Subcutaneous abdominal adipose tissue (tissue), 5 donors: ENCODE measurements at regions not wholly inside any gene's neighbourhood (a gene's known extent, or its start where the extent isn't known, plus 50 kb on each side); places are given as distances from the start of the nearest gene placed in this dataset.
"Not testable (repeated sequence)": the region's sequence is repeated elsewhere in the genome, so short reads cannot be mapped to it uniquely, and the experiment has no call there.

Source experiments
- H3K27ac ChIP-seq: one replicate; pipeline ENCODE4 v1.7.0; 2013; ENCODE audit warnings: low read depth, mild to moderate bottlenecking, inconsistent platforms, low read length, moderate library complexity
- H3K27me3 ChIP-seq, 5 donors: one replicate each; pipeline ENCODE4 v1.7.0; 2013; ENCODE audit warnings: low read length in 5 of 5, inconsistent platforms in 1 of 5; ENCODE audit not compliant: control insufficient read depth in 5 of 5, insufficient read depth in 4 of 5
- H3K36me3 ChIP-seq, 5 donors: one replicate each; pipeline ENCODE4 v1.7.0; 2013; ENCODE audit warnings: low read length in 5 of 5; ENCODE audit not compliant: control insufficient read depth in 5 of 5, insufficient read depth in 5 of 5
- H3K4me1 ChIP-seq, 5 donors: one replicate each; pipeline ENCODE4 v1.7.0; 2013; ENCODE audit warnings: low read length in 5 of 5, mild to moderate bottlenecking in 3 of 5, moderate library complexity in 1 of 5; ENCODE audit not compliant: control insufficient read depth in 5 of 5, insufficient read depth in 5 of 5
- H3K4me3 ChIP-seq, 5 donors: one replicate each; pipeline ENCODE4 v1.7.0; 2013; ENCODE audit warnings: low read length in 5 of 5, low read depth in 1 of 5
- H3K9ac ChIP-seq, 5 donors: one replicate each; pipeline ENCODE4 v1.7.0; 2013; ENCODE audit warnings: low read length in 5 of 5, mild to moderate bottlenecking in 4 of 5, moderate library complexity in 3 of 5
- H3K9me3 ChIP-seq, 5 donors: one replicate each; pipeline ENCODE4 v1.7.0; 2013; ENCODE audit warnings: low read length in 5 of 5; ENCODE audit not compliant: control insufficient read depth in 5 of 5
- donor health status: healthy.
- donor health status: healthy.
- donor health status: healthy.
- donor health status: healthy.
- donor health status: healthy.

DNA sequence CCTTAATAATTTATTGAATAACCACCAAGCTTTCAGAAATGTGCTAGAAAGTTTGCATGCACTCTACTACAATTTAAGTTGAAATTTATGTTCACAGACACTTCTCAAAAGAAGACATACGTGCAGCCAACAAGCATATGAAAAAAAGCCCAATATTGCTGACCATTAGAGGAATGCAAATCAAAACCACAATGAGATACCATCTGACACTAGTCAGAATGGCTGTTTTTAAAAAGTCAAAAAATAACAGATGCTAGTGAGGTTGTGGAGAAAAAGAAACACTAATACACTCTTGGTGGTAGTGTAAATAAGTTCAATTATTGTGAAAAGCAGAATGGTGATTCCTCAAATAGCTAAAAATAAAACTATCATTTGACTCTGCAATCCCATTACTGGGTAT lies 308.8 kb upstream of the PCDH9 start:
- Histone ChIP-seq H3K9ac (no peak overlapping the region), H3K4me1 (no peaks in the 10 kb centered on the region), H3K27ac (no peak overlapping the region), H3K36me3 (no peaks in the 10 kb centered on the region), H3K27me3 (no peaks in the 10 kb centered on the region), H3K9me3 (no peaks in the 10 kb centered on the region), H3K4me3 (no peak overlapping the region)

DNA sequence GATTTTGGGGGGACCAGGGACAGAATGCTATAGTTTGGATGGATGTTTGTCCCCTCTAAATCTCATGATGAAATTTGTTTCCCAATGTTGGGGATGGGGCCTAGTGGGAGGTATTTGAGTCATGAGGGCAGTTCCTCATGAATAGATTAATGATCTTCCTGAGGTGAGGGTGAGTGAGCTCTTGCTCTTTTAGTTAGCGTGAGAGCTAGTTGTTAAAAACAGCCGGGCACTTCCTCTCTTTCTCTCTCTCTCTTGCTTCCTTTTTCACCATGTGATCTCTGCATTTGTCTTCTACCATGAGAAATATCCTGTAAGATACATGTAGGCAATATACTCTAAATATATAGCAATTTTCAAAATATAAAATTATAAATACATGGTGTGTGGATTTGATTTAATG lies 290.8 kb upstream of the PCDH9 start:
- no peak overlapping the region for H3K9ac ChIP-seq
- H3K4me3 ChIP-seq: no peak overlapping the region
- H3K27me3 ChIP-seq: no peaks in the 10 kb centered on the region
- H3K9me3 ChIP-seq: peaks cover 0 to 4% (median 0%) of the 10 kb centered on the region in 5 donors
- no peak overlapping the region for H3K27ac ChIP-seq
- no peaks in the 10 kb centered on the region for H3K36me3 ChIP-seq
- no peaks in the 10 kb centered on the region for H3K4me1 ChIP-seq

- no peak overlapping the region for H3K9ac ChIP-seq
- H3K27ac ChIP-seq: no peak overlapping the region
- H3K4me3 ChIP-seq: no peak overlapping the region
- peaks cover 0 to 2% (median 0%) of the 10 kb centered on the region in 5 donors for H3K9me3 ChIP-seq
- H3K27me3 ChIP-seq: no peaks in the 10 kb centered on the region
- no peaks in the 10 kb centered on the region for H3K4me1 ChIP-seq
- no peaks in the 10 kb centered on the region for H3K36me3 ChIP-seq
These were observed 289.2 kb upstream of the PCDH9 start for GRCh38 chr13:67519356-67519755.

DNA sequence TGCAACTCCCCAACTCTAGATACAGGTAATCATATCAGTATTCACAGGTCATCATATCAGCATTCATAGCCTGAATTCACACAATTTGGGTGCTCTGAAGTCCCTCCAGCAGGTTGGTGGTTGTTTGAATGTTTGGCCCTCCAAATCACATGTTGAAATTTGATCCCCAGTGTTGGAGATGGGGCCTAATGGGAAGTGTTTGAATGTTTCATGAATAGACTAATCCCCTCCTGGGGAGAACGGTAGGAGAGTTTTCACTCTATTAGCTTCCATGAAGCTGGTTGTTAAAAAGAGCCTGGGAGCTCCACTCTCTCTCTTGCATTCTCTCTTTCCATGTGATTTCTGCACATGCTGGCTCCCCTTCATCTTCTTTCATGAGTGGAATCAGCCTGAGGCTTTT lies 288.6 kb upstream of the PCDH9 start:
- no peaks in the 10 kb centered on the region for H3K36me3 ChIP-seq
- H3K9me3 ChIP-seq: no peaks in the 10 kb centered on the region
- H3K4me3 ChIP-seq: no peak overlapping the region
- H3K27ac ChIP-seq: no peak overlapping the region
- H3K4me1 ChIP-seq: no peaks in the 10 kb centered on the region
- no peak overlapping the region for H3K9ac ChIP-seq
- H3K27me3 ChIP-seq: no peaks in the 10 kb centered on the region

- no peak overlapping the region for H3K9ac ChIP-seq
- no peaks in the 10 kb centered on the region for H3K27me3 ChIP-seq
- H3K4me1 ChIP-seq: no peaks in the 10 kb centered on the region
- no peak overlapping the region for H3K27ac ChIP-seq
- H3K4me3 ChIP-seq: no peak overlapping the region
- H3K36me3 ChIP-seq: no peaks in the 10 kb centered on the region
- no peaks in the 10 kb centered on the region for H3K9me3 ChIP-seq
These were observed 285.8 kb upstream of the PCDH9 start for GRCh38 chr13:67515895-67516294.

DNA sequence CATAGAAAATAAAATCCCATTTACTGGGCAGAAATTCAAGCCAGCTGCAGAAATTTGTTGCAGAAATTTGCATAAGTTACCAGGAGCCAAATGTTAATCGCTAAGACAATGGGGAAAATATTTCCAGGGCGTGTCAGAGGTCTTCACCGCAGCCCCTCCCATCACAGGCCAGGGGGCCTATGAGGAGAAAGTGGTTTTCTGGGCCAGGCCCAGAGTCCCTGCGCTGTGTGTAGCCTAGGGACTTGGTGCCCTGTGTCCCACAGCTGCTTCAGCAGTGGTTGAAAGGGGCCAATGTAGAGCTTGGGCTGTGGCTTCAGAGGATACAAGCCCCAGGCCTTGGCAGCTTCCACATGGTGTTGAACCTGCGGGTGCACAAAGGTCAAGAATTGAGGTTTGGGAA lies 278.9 kb upstream of the PCDH9 start:
- H3K27ac ChIP-seq: no peak overlapping the region
- no peaks in the 10 kb centered on the region for H3K4me1 ChIP-seq
- no peak overlapping the region for H3K4me3 ChIP-seq
- no peaks in the 10 kb centered on the region for H3K9me3 ChIP-seq
- H3K36me3 ChIP-seq: no peaks in the 10 kb centered on the region
- no peaks in the 10 kb centered on the region for H3K27me3 ChIP-seq
- H3K9ac ChIP-seq: no peak overlapping the region

DNA sequence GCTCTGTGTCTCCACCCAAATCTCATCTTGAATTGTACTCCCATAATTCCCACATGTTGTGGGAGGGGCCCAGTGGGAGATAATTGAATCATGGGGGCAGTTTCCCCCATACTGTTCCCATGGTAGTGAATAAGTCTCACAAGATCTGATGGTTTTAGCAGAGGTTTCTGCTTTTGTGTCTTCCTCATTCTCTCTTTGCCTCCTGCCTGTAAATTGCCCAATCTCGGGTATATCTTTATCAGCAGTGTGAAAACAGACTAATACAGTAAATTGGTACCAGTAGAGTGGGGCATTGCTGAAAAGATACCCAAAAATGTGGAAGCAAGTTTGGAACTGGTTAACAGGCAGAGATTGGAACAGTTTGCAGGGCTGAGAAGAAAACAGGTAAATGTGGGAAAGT lies 278.1 kb upstream of the PCDH9 start:
- H3K27ac ChIP-seq, H3K9me3 ChIP-seq, H3K4me3 ChIP-seq, H3K9ac ChIP-seq, H3K4me1 ChIP-seq, H3K36me3 ChIP-seq, H3K27me3 ChIP-seq: not testable (repeated sequence)

DNA sequence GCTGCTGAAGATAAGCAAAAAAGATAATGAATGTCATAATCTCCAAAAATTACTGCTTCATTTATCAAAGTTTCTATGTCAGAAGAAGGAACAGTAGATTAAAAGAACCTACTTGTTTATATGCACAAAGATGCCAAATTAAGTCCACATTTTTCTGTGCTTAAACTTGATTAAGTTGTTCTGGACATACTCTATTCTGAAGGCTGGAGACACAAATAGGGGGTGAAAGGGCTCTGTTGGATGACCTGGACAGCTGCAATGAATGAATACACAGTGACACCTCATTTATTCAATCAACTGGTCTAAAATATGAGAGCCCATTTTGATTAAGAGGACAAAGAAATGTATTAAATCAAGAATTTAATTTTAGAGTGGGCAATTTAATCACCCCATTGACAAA lies 276.3 kb upstream of the PCDH9 start:
- Histone ChIP-seq H3K36me3 (no peaks in the 10 kb centered on the region), H3K4me3 (no peak overlapping the region), H3K9me3 (no peaks in the 10 kb centered on the region), H3K9ac (no peak overlapping the region), H3K4me1 (no peaks in the 10 kb centered on the region), H3K27me3 (no peaks in the 10 kb centered on the region), H3K27ac (no peak overlapping the region)

DNA sequence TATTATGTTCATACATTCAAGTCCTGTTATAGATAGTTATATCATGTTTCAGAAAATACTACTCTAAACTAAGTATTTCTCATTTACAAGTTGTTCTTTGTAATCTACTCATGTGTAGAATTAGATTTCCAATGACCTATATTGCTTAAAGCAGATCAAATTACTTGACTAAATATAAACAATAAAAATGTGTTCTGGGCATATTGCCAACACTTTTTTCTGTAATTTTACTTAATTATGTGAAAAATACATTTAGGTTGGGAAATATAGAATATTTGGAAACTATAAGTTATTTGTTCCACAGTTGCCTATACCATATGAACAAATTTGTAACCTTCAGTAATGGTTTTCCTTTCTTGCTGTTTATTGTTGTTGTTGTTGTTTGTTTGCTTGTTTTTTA lies 275.2 kb upstream of the PCDH9 start:
- Histone ChIP-seq H3K9ac (no peak overlapping the region), H3K4me3 (no peak overlapping the region), H3K27ac (no peak overlapping the region), H3K36me3 (no peaks in the 10 kb centered on the region), H3K9me3 (no peaks in the 10 kb centered on the region), H3K27me3 (no peaks in the 10 kb centered on the region), H3K4me1 (no peaks in the 10 kb centered on the region)

DNA sequence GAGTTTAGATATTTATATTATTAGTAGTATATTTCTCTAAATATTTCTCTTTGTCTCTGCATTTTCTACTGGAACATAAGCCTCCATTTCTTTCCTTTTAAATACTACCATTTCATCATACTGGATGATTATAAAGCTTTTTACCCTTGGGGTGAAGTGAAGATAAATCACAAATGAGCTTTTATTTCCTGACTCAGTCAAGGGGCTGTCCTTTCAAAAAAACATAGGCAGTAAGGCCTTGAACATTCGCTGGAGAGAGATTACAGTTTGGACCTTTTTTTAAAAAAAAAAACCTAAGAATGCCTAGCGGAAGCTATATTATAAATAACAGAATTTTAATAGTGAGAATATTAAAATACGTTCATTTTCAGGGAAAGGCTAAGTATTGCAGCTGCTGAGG lies 268.8 kb upstream of the PCDH9 start:
- H3K4me1 ChIP-seq: no peaks in the 10 kb centered on the region
- H3K27me3 ChIP-seq: no peaks in the 10 kb centered on the region
- no peak overlapping the region for H3K9ac ChIP-seq
- H3K36me3 ChIP-seq: no peaks in the 10 kb centered on the region
- H3K4me3 ChIP-seq: no peak overlapping the region
- H3K9me3 ChIP-seq: no peaks in the 10 kb centered on the region
- no peak overlapping the region for H3K27ac ChIP-seq

GRCh38 chr13:67493835-67494234 lies 263.7 kb upstream of the PCDH9 start:
- H3K27me3 ChIP-seq: no peaks in the 10 kb centered on the region
- H3K4me3 ChIP-seq: no peak overlapping the region
- H3K9ac ChIP-seq: no peak overlapping the region
- H3K9me3 ChIP-seq: no peaks in the 10 kb centered on the region
- H3K4me1 ChIP-seq: no peaks in the 10 kb centered on the region
- H3K36me3 ChIP-seq: no peaks in the 10 kb centered on the region
- H3K27ac ChIP-seq: no peak overlapping the region
